SK-N-SH (cell line): ENCODE measurements at regions not wholly inside any gene's neighbourhood (a gene's known extent, or its start where the extent isn't known, plus 50 kb on each side); places are given as distances from the start of the nearest gene placed in this dataset.

Source experiments
- CTCF ChIA-PET: fragments of 300-600, 350-600 bp; formaldehyde crosslinking; extraction: SDS; loops from one replicate; lab custom pipeline; 2021; lab: Yijun Ruan, JAX
- POLR2A ChIA-PET: fragments of 350-600 bp; sonication (Branson Sonifier 250); formaldehyde crosslinking; extraction: SDS; loops from one replicate; lab custom pipeline; 2020; ENCODE audit warnings: antibody characterized with exemption, inconsistent platforms; lab: Yijun Ruan, JAX
- DNase-seq: peaks from one replicate; pipeline ENCODE4 v3.0.0; 2012
- H2AFZ ChIP-seq: fragments of 200-600 bp; sonication (generic); 2 replicates; pipeline ENCODE4 v1.8.1; 2016; ENCODE audit warnings: antibody characterized with exemption, mild to moderate bottlenecking, low read depth
- H3F3A ChIP-seq: fragments of 200-600 bp; sonication (generic); replicated peaks from 2 replicates; pipeline ENCODE3; 2016; ENCODE audit warnings: antibody characterized with exemption, mild to moderate bottlenecking; ENCODE audit not compliant: insufficient read depth
- H3K27ac ChIP-seq, 2 experiments: fragments of 200-500 bp in 1 of 2; fragments of 200-600 bp in 1 of 2; sonication (Bioruptor generic) in 1 of 2; sonication (generic), shearing (Covaris generic) in 1 of 2; 2 replicates each; pipeline versions ENCODE4 v1.5.1 to v1.6.1; 2014 to 2016; ENCODE audit warnings: low read depth in 2 of 2, inconsistent platforms in 1 of 2, low read length in 1 of 2, mild to moderate bottlenecking in 1 of 2, mixed read lengths in 1 of 2
- H3K27me3 ChIP-seq: fragments of 200-600 bp; sonication (generic), shearing (Covaris generic); 2 replicates; pipeline ENCODE4 v1.6.1; 2016; ENCODE audit warnings: mixed run types; ENCODE audit not compliant: insufficient read depth
- H3K36me3 ChIP-seq, 2 experiments: fragments of 200-500 bp in 1 of 2; fragments of 200-600 bp in 1 of 2; sonication (Bioruptor generic) in 1 of 2; sonication (generic) in 1 of 2; replicated peaks in 1 of 2; 2 replicates each; pipeline versions ENCODE3 to v1.5.1; 2014 to 2016; ENCODE audit warnings: low read length in 1 of 2, mild to moderate bottlenecking in 1 of 2; ENCODE audit not compliant: insufficient read depth in 2 of 2, control insufficient read depth in 1 of 2
- H3K4me1 ChIP-seq, 2 experiments: fragments of 200-500 bp in 1 of 2; fragments of 200-600 bp in 1 of 2; sonication (Bioruptor generic) in 1 of 2; sonication (generic), shearing (Covaris generic) in 1 of 2; 2 replicates each; pipeline versions ENCODE4 v1.5.1 to v1.6.1; 2014 to 2016; ENCODE audit warnings: low read depth in 1 of 2, low read length in 1 of 2, mixed run types in 1 of 2; ENCODE audit not compliant: insufficient read depth in 2 of 2, control insufficient read depth in 1 of 2
- H3K4me2 ChIP-seq: fragments of 200-600 bp; sonication (generic), shearing (Covaris generic); 2 replicates; pipeline ENCODE4 v1.6.1; 2017; ENCODE audit warnings: mixed run types
- H3K4me3 ChIP-seq, 2 experiments: fragments of 200-500 bp in 1 of 2; fragments of 200-600 bp in 1 of 2; sonication (Bioruptor generic) in 1 of 2; sonication (generic), shearing (Covaris generic) in 1 of 2; 2 replicates each; pipeline versions ENCODE4 v1.5.1 to v1.8.1; 2014 to 2016; ENCODE audit warnings: low read depth in 2 of 2, inconsistent platforms in 1 of 2, low read length in 1 of 2, mild to moderate bottlenecking in 1 of 2, mixed read lengths in 1 of 2, moderate library complexity in 1 of 2
- H3K79me2 ChIP-seq: fragments of 200-600 bp; sonication (generic); 2 replicates; pipeline ENCODE4 v1.8.1; 2017; ENCODE audit warnings: mild to moderate bottlenecking; ENCODE audit not compliant: insufficient read depth
- H3K9ac ChIP-seq: fragments of 200-600 bp; sonication (generic); 2 replicates; pipeline ENCODE4 v1.6.1; 2017; ENCODE audit warnings: mixed run types
- H3K9me2 ChIP-seq: fragments of 200-600 bp; sonication (generic); 2 replicates; pipeline ENCODE4 v1.6.1; 2017; ENCODE audit warnings: mixed run types
- H3K9me3 ChIP-seq: fragments of 200-600 bp; sonication (generic); 2 replicates; pipeline ENCODE4 v1.6.1; 2017; ENCODE audit warnings: mixed run types, mild to moderate bottlenecking, moderate library complexity
- H4K20me1 ChIP-seq: fragments of 200-600 bp; sonication (generic); 2 replicates; pipeline ENCODE4 v1.6.1; 2017; ENCODE audit warnings: mild to moderate bottlenecking, mixed run types; ENCODE audit not compliant: insufficient read depth
- CHD2 ChIP-seq: fragments of 150-350 bp; IDR thresholded peaks from 2 replicates; pipeline ENCODE4 v1.6.1; 2018; ENCODE audit warnings: low read length; ENCODE audit not compliant: partially characterized antibody
- CTCF ChIP-seq: fragments of 200-600 bp; sonication (generic); IDR thresholded peaks from 2 replicates; pipeline ENCODE4 v1.6.1; 2017; ENCODE audit warnings: antibody characterized with exemption, mild to moderate bottlenecking, moderate library complexity
- FOXJ3 ChIP-seq: sonication (generic); formaldehyde crosslinking; IDR thresholded peaks from 2 replicates; pipeline ENCODE4 v1.5.1; 2020; ENCODE audit warnings: mild to moderate bottlenecking, missing genetic modification reagents
- FOXM1 ChIP-seq: IDR thresholded peaks from 2 replicates; pipeline ENCODE4 v1.4.0; 2012; ENCODE audit warnings: low read depth, mild to moderate bottlenecking
- GABPA ChIP-seq: IDR thresholded peaks from 2 replicates; pipeline ENCODE4 v1.4.0; 2012; ENCODE audit warnings: low read depth, mild to moderate bottlenecking
- GATA2 ChIP-seq: sonication (generic); formaldehyde crosslinking; IDR thresholded peaks from 2 replicates; pipeline ENCODE4 v1.5.0; 2020; ENCODE audit warnings: mild to moderate bottlenecking, missing genetic modification reagents
- JUND ChIP-seq: IDR thresholded peaks from 2 replicates; pipeline ENCODE4 v1.4.0; 2012
- MAX ChIP-seq: IDR thresholded peaks from 2 replicates; pipeline ENCODE4 v1.4.0; 2012; ENCODE audit warnings: low read depth
- MEF2A ChIP-seq: IDR thresholded peaks from 2 replicates; pipeline ENCODE4 v1.4.0; 2012; ENCODE audit warnings: low read depth, borderline replicate concordance
- NRF1 ChIP-seq: IDR thresholded peaks from 2 replicates; pipeline ENCODE4 v1.6.1; 2012; ENCODE audit warnings: low read depth, mild to moderate bottlenecking, low read length
- PBX3 ChIP-seq: IDR thresholded peaks from 2 replicates; pipeline ENCODE4; 2012
- RAD21 ChIP-seq: IDR thresholded peaks from 2 replicates; pipeline ENCODE4 v1.6.1; 2012; ENCODE audit warnings: mild to moderate bottlenecking, low read length
- RCOR1 ChIP-seq: fragments of 150-350 bp; IDR thresholded peaks from 2 replicates; pipeline ENCODE4 v1.6.1; 2017; ENCODE audit warnings: antibody characterized with exemption, low read length
- REST ChIP-seq: IDR thresholded peaks from 2 replicates; pipeline ENCODE4 v1.6.1; 2012; ENCODE audit warnings: mild to moderate bottlenecking, low read depth, low read length, moderate library complexity
- RFX5 ChIP-seq: IDR thresholded peaks from 2 replicates; pipeline ENCODE4 v1.6.1; 2012; ENCODE audit warnings: mild to moderate bottlenecking, improper control_type of control experiment, low read length
- RXRA ChIP-seq: IDR thresholded peaks from 2 replicates; pipeline ENCODE4 v1.4.0; 2012; ENCODE audit warnings: low read depth, mild to moderate bottlenecking, borderline replicate concordance
- SIN3A ChIP-seq: IDR thresholded peaks from 2 replicates; pipeline ENCODE4 v1.6.1; 2012; ENCODE audit warnings: low read depth, mild to moderate bottlenecking, low read length, moderate library complexity, borderline replicate concordance
- USF1 ChIP-seq: IDR thresholded peaks from 2 replicates; pipeline ENCODE4 v1.4.0; 2012; ENCODE audit warnings: low read depth, borderline replicate concordance
- WGBS: methylation state at CpG from one replicate; pipeline ENCODE4 v1.1.6; 2017; ENCODE audit warnings: low lambda C conversion rate; 5-methylcytosine and 5-hydroxymethylcytosine counted together

- Histone ChIP-seq H3K27ac (no peak overlapping the region), H3K79me2 (no peaks in the 10 kb centered on the region), H3K9ac (no peak overlapping the region), H3K27me3 (no peaks in the 10 kb centered on the region), H2AFZ (no peak overlapping the region), H3F3A (no peaks in the 10 kb centered on the region), H3K9me3 (no peaks in the 10 kb centered on the region), H3K36me3 (no peaks in the 10 kb centered on the region), H4K20me1 (no peaks in the 10 kb centered on the region), H3K4me1 (no peaks in the 10 kb centered on the region), H3K4me2 (no peak overlapping the region), H3K9me2 (no peaks in the 10 kb centered on the region), H3K4me3 (no peak overlapping the region)
- no peak for DNase-seq
- 29% methylated on average over 7 of the region's 7 CpGs for WGBS
- no peak for TF ChIP-seq GATA2 (CRISPR knock-in tag)
- no peak for TF ChIP-seq PBX3
- no peak for TF ChIP-seq RCOR1
- no peak for TF ChIP-seq NRF1
- TF ChIP-seq REST = no peak
- TF ChIP-seq MAX = no peak
- TF ChIP-seq MEF2A = no peak
- no peak for TF ChIP-seq CTCF
- no peak for TF ChIP-seq RFX5
- no peak for TF ChIP-seq JUND
- no peak for TF ChIP-seq SIN3A
- no peak for TF ChIP-seq RXRA
- TF ChIP-seq FOXM1 = no peak
- TF ChIP-seq USF1 = no peak
- TF ChIP-seq RAD21 = no peak
- no peak for TF ChIP-seq FOXJ3 (CRISPR knock-in tag)
- no peak for TF ChIP-seq CHD2
- TF ChIP-seq GABPA = no peak
- ChIA-PET POLR2A (no interaction called here), CTCF (no interaction called here)
Measured at GRCh38 chr12:125841332-125841731, 776.1 kb downstream of the AACS start.
